ENCODE measurements at regions not wholly inside any gene's neighbourhood (a gene's known extent, or its start where the extent isn't known, plus 50 kb on each side); places are given as distances from the start of the nearest gene placed in this dataset.

DNA sequence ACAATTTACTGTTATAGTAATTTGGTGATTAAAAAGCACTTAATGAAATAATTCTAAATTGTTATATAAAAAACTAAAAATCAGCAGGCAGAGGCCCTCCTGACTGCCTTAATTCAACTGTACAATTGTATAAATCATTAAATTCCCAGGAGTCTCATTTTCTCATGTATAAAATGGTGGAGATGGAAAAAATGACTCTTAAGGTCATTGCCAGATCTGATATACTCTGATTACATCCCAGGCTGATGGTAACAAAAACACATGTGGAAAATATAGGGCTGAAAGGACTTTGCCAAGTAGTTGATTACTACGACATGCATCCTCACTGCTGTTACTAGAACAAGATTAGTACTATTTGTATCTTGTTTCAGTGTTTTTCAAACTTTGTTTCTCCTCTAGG lies 1020.0 kb upstream of the SLC10A2 start:
- Histone ChIP-seq H2BK120ac (replicated peaks; ENCODE audit: low read depth, low read length) (no peak overlapping the region), H3K79me1 (ENCODE audit: low read depth, low read length) (no peaks in the 10 kb centered on the region), H3K27me3 (replicated peaks in 1 of 4; ENCODE audit: control insufficient read depth in 3 of 4, extremely low read depth in 1 of 4, insufficient read depth in 3 of 4, low read length in 3 of 4) (no peaks in the 10 kb centered on the region), H3K79me2 (ENCODE audit: control insufficient read depth in 1 of 2, insufficient read depth in 2 of 2, low read length in 2 of 2) (no peaks in the 10 kb centered on the region), H3K56ac (replicated peaks; ENCODE audit: insufficient read length, low read depth, low read length) (no peak overlapping the region), H3K4me3 (ENCODE audit: extremely low read depth in 1 of 4, insufficient read depth in 2 of 4, low read depth in 3 of 4, low read length in 4 of 4) (no peak overlapping the region), H2BK20ac (ENCODE audit: low read length) (no peak overlapping the region), H3K27ac (ENCODE audit: low read depth, low read length) (no peak overlapping the region), H3K9ac (replicated peaks in 1 of 4; ENCODE audit: extremely low read depth in 1 of 4, low read depth in 3 of 4, low read length in 3 of 4) (no peak overlapping the region), H2AK5ac (ENCODE audit: low read depth, low read length) (no peak overlapping the region), H4K20me1 (replicated peaks in 1 of 2; ENCODE audit: control insufficient read depth in 1 of 2, insufficient read depth in 2 of 2, low read length in 2 of 2) (no peaks in the 10 kb centered on the region), H3K4me2 (ENCODE audit: insufficient read depth in 1 of 2, low read depth in 2 of 2, low read length in 2 of 2) (no peak overlapping the region), H2BK15ac (ENCODE audit: low read length) (no peak overlapping the region), H4K91ac (replicated peaks; ENCODE audit: insufficient read length, low read length) (no peak overlapping the region), H3K4me1 (replicated peaks in 1 of 4; ENCODE audit: control insufficient read depth in 3 of 4, insufficient read depth in 4 of 4, low read length in 3 of 4) (no peaks in the 10 kb centered on the region), H2BK12ac (ENCODE audit: low read depth, low read length) (no peak overlapping the region), H4K8ac (ENCODE audit: extremely low read depth, insufficient read depth, low read length) (no peak overlapping the region), H4K5ac (ENCODE audit: insufficient read length, low read depth, low read length) (no peak overlapping the region), H3K23me2 (ENCODE audit: low read depth, low read length) (no peaks in the 10 kb centered on the region; the same call in 1 of the 2 replicates), H3K9me3 (ENCODE audit: insufficient read depth in 2 of 2, low read depth in 1 of 2, low read length in 1 of 2) (no peaks in the 10 kb centered on the region), H2BK5ac (ENCODE audit: low read depth, low read length) (no peak overlapping the region), H3K18ac (ENCODE audit: extremely low read depth, low read length) (no peak overlapping the region), H3K14ac (ENCODE audit: insufficient read length) (no peak overlapping the region), H3K23ac (ENCODE audit: insufficient read length) (no peak overlapping the region), H3K36me3 (ENCODE audit: control insufficient read depth in 2 of 4, insufficient read depth in 4 of 4, low read length in 3 of 4) (no peaks in the 10 kb centered on the region), H2AFZ (ENCODE audit: low read length) (no peak overlapping the region), H3K4ac (replicated peaks; ENCODE audit: insufficient read length, low read depth, low read length) (no peak overlapping the region)
- no peak for DNase-seq (ENCODE audit: low read depth in 1 of 2, low spot score in 2 of 2)
- WGBS, 2 experiments (ENCODE audit: extremely low coverage in 1 of 2, insufficient coverage in 1 of 2, insufficient read length in 1 of 2, insufficient replicate concordance in 2 of 2, low coverage in 1 of 2, low lambda C conversion rate in 2 of 2, missing lambda C conversion rate in 1 of 2) = 76% methylated on average over 1 of the region's 1 CpG; no CpG with 5 or more reads in 1 of the 2 experiments
- FAIRE-seq = no peak
- ChIA-PET CTCF (ENCODE audit: partially characterized antibody) (no interaction called here), POLR2A (ENCODE audit: partially characterized antibody) (no interaction called here)
- TF ChIP-seq CREB1 (IDR thresholded peaks at IDR 0.05) (no peak), EGR1 (IDR thresholded peaks at IDR 0.05; ENCODE audit: borderline replicate concordance, low read depth, low read length) (no peak), CHD2 (IDR thresholded peaks at IDR 0.05; ENCODE audit: low read length) (no peak), SIN3A (conservative IDR thresholded peaks at IDR 0.05 in 1 of 2, IDR thresholded peaks at IDR 0.05 in 1 of 2; ENCODE audit: low read depth in 1 of 2, low read length in 2 of 2) (no peak), KDM4A (IDR thresholded peaks at IDR 0.05; ENCODE audit: low read depth, low read length, severe bottlenecking) (no peak), CBX8 (IDR thresholded peaks at IDR 0.05; ENCODE audit: borderline replicate concordance, low read depth, low read length) (no peak), PHF8 (conservative IDR thresholded peaks at IDR 0.05; ENCODE audit: low read depth, low read length) (no peak), ASH2L (IDR thresholded peaks at IDR 0.05; ENCODE audit: low read length) (no peak), EP300 (IDR thresholded peaks at IDR 0.05; ENCODE audit: borderline replicate concordance in 1 of 2, low read depth in 2 of 2, low read length in 2 of 2) (no peak)
- TF ChIP-seq, protein P1, sequence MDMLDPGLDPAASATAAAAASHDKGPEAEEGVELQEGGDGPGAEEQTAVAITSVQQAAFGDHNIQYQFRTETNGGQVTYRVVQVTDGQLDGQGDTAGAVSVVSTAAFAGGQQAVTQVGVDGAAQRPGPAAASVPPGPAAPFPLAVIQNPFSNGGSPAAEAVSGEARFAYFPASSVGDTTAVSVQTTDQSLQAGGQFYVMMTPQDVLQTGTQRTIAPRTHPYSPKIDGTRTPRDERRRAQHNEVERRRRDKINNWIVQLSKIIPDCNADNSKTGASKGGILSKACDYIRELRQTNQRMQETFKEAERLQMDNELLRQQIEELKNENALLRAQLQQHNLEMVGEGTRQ (IDR thresholded peaks at IDR 0.05; ENCODE audit: low read length) = no peak
